Naive B cell (primary cell): ENCODE measurements at regions not wholly inside any gene's neighbourhood (a gene's known extent, or its start where the extent isn't known, plus 50 kb on each side); places are given as distances from the start of the nearest gene placed in this dataset.

Experiments used
- ATAC-seq, 2 donors: fragments of 150-1000 bp; cut with Tn5 transposase; 2 replicates each; pipeline ENCODE4 v1.10.0; 2021; ENCODE audit warnings: low read depth in 2 of 2, mild to moderate bottlenecking in 2 of 2, moderate library complexity in 2 of 2
- DNase-seq: peaks from one replicate; pipeline ENCODE4 v3.0.0; 2022
- H3K27ac Mint-ChIP-seq, 6 donors: one replicate each; pipeline ENCODE4 v1.8.0; 2020 to 2022; ENCODE audit warnings: mild to moderate bottlenecking in 6 of 6, mixed read lengths in 6 of 6, moderate library complexity in 5 of 6, inconsistent platforms in 2 of 6
- H3K27me3 Mint-ChIP-seq, 3 donors: one replicate each; pipeline ENCODE4 v1.8.0; 2021 to 2022; ENCODE audit warnings: mixed read lengths in 3 of 3, mild to moderate bottlenecking in 1 of 3
- H3K36me3 Mint-ChIP-seq, 2 donors: one replicate each; pipeline ENCODE4 v1.8.0; 2020 to 2022; ENCODE audit warnings: mixed read lengths in 2 of 2, inconsistent platforms in 1 of 2, mild to moderate bottlenecking in 1 of 2
- H3K4me1 Mint-ChIP-seq, 3 donors: one replicate each; pipeline ENCODE4 v1.8.0; 2020 to 2022; ENCODE audit warnings: mixed read lengths in 3 of 3, inconsistent platforms in 1 of 3, mild to moderate bottlenecking in 1 of 3, moderate library complexity in 1 of 3
- H3K4me3 Mint-ChIP-seq, 8 donors: one replicate each; pipeline ENCODE4 v1.8.0; 2020 to 2022; ENCODE audit warnings: mild to moderate bottlenecking in 8 of 8, mixed read lengths in 8 of 8, moderate library complexity in 8 of 8, inconsistent platforms in 2 of 8
- H3K9me3 Mint-ChIP-seq, 7 donors: one replicate each; pipeline ENCODE4 v1.8.0; 2020 to 2022; ENCODE audit warnings: mixed read lengths in 7 of 7, mild to moderate bottlenecking in 5 of 7, inconsistent platforms in 2 of 7, moderate library complexity in 1 of 7

DNA sequence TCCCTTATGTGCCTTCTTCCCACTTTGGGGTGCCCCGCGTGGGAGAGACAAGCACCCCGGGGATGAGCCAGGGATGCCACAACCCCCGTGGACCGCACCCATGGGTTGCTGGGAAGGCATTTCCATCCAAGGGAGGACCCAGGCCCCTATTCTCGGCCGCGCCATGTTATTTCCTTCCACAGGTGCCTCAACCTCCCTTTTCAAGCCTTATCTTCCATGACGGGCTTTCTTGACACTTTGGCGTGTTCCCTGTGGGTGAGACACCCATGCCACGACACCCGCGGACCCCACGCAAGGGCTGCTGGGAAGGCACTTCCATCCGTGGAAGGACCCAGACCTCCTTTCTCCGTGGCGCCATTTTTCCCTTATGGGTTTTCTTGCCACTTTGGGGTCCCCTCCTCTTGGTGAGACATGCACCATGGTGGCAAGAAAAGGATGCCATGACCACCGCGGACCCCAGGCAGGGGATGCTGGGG lies 269.2 kb downstream of the ALG10 start:
- Mint-ChIP-seq H3K36me3 (peaks cover 0 to 50% of the 10 kb centered on the region in 2 donors), H3K27me3 (no peaks in the 10 kb centered on the region), H3K9me3 (peaks cover 12 to 39% (median 25%) of the 10 kb centered on the region in 7 donors), H3K27ac (no peak overlapping the region), H3K4me1 (no peaks in the 10 kb centered on the region), H3K4me3 (no peak overlapping the region)
- DNase-seq, result no peak
- no peak for ATAC-seq

GRCh38 chr12:34292736-34293625 lies 270.7 kb downstream of the ALG10 start:
- no peak for DNase-seq
- H3K4me3 Mint-ChIP-seq, result no peak overlapping the region
- peaks cover 15 to 34% (median 22%) of the 10 kb centered on the region in 7 donors for H3K9me3 Mint-ChIP-seq
- H3K36me3 Mint-ChIP-seq, result peaks cover 0 to 38% of the 10 kb centered on the region in 2 donors
- no peaks in the 10 kb centered on the region for H3K27me3 Mint-ChIP-seq
- no peak overlapping the region for H3K27ac Mint-ChIP-seq
- no peaks in the 10 kb centered on the region for H3K4me1 Mint-ChIP-seq
- ATAC-seq, result no peak

DNA sequence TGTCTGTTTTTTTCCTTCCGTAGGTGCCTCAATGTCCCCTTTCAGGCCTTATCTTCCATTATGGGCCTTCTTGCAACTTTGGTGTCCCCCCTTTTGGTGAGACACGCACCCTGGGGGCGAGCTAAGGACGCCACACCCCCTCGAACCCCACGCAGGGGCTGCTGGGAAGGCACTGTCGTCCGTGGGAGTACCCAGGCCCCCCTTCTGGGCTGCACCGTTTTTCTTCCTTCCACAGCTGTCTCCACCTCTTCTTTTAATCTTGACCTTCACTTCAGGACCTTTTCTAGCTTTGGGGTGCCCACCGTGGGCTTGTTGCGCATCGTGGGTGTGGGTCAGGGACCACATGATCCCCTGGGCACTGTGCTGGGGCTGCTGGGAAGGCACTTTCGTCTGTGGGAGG lies 271.8 kb downstream of the ALG10 start:
- ATAC-seq, result no peak

DNA sequence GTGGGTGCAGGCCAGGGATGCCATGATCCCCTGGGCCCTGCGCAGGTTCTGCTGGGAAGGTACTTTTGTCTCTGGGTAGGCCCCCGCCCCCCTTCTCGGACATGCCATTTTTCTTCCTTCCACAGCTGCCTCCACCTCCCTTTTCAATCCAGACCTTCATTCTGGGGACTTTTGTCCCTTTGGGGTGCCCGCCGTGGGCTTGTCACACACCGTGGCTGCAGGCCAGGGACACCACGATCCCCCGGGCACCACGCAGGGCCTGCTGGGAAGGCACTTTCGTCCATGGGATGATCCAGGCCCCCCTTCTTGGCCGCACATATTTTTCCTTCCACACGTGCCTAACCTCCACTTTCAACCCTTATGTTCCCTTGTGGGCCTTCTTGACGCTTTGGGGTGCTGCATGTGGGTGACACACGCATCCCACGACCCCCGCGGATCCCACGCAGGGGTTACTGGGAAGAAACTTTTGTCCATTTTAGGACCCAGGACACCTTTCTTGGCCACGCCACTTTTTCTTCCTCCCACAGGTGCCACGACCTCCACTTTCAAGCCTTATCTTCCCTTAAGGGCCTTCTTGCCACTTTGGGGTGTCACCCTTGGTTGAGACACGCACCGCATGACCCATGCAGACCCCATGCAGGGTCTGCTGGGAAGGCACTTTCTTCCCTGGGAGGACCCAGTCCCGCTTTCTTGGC lies 272.5 kb downstream of the ALG10 start:
- H3K9me3 Mint-ChIP-seq, result peaks cover 24 to 49% (median 32%) of the 10 kb centered on the region in 7 donors
- ATAC-seq, result no peak
- no peak overlapping the region for H3K4me3 Mint-ChIP-seq
- DNase-seq, result no peak
- no peaks in the 10 kb centered on the region for H3K27me3 Mint-ChIP-seq
- peaks cover 0 to 37% of the 10 kb centered on the region in 2 donors for H3K36me3 Mint-ChIP-seq
- H3K4me1 Mint-ChIP-seq, result no peaks in the 10 kb centered on the region
- peak overlapping the region in 1 of 6 donors; percentile 73 for H3K27ac Mint-ChIP-seq

More for the DNA sequence above, 271.8 kb downstream of the ALG10 start:
- H3K9me3 Mint-ChIP-seq, result peaks cover 21 to 42% (median 26%) of the 10 kb centered on the region in 7 donors
- peaks cover 0 to 37% of the 10 kb centered on the region in 2 donors for H3K36me3 Mint-ChIP-seq
- DNase-seq, result no peak
- no peak overlapping the region for H3K4me3 Mint-ChIP-seq
- H3K27me3 Mint-ChIP-seq, result no peaks in the 10 kb centered on the region
- no peak overlapping the region for H3K27ac Mint-ChIP-seq
- no peaks in the 10 kb centered on the region for H3K4me1 Mint-ChIP-seq

GRCh38 chr12:34295366-34296142 lies 273.3 kb downstream of the ALG10 start:
- Mint-ChIP-seq H3K4me1 (no peaks in the 10 kb centered on the region), H3K27ac (no peak overlapping the region), H3K9me3 (peaks cover 30 to 48% (median 35%) of the 10 kb centered on the region in 7 donors), H3K27me3 (no peaks in the 10 kb centered on the region), H3K36me3 (peaks cover 0 to 43% of the 10 kb centered on the region in 2 donors), H3K4me3 (no peak overlapping the region)
- ATAC-seq (no peak), DNase-seq (no peak)

DNA sequence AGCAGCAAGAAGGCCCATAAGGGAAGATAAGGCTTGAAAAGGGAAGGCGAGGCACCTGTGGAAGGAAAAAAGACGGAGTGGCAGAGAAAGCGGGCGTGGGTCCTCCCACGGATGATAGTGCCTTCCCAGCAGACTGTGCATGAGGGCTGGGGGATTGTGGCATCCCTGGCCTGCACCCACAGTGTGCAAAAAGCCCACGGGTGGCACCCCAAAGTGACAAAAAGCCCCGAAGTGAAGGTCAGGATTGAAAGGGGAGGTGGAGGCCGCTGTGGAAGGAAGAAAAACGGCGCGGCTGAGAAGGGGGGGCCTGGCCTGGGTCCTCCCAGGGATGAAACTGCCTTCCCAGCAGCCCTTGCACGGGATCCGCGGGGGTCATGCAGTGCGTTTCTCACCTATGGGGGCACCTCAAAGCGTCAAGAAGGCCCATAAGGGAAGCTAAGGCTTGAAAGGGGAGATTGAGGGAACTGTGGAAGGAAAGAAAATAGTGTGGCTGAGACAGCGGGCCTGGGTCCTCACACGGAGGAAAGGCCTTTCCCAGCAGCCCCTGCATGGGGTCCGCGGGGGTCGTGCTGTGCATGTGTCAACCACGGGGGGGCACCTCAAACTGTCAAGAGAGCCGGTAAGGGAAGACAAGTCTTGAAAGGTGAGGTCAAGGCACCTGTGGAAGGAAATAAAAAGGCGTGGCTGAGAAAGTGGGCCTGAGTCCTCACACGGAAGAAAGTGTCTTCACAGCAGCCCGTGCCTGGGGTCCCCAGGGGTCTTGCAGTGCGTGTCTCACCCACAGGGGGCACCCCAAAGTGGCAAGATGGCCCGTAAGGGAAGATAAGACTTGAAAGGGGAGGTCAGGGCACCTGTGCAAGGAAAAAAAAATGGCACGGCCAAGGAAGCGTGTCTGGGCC lies 274.1 kb downstream of the ALG10 start:
- H3K4me1 Mint-ChIP-seq, result no peaks in the 10 kb centered on the region
- no peak overlapping the region for H3K4me3 Mint-ChIP-seq
- ATAC-seq (no peak), DNase-seq (no peak)
- H3K27ac Mint-ChIP-seq, result no peak overlapping the region
- H3K36me3 Mint-ChIP-seq, result peaks cover 0 to 52% of the 10 kb centered on the region in 2 donors
- H3K9me3 Mint-ChIP-seq, result peaks cover 30 to 55% (median 43%) of the 10 kb centered on the region in 7 donors
- no peaks in the 10 kb centered on the region for H3K27me3 Mint-ChIP-seq

DNA sequence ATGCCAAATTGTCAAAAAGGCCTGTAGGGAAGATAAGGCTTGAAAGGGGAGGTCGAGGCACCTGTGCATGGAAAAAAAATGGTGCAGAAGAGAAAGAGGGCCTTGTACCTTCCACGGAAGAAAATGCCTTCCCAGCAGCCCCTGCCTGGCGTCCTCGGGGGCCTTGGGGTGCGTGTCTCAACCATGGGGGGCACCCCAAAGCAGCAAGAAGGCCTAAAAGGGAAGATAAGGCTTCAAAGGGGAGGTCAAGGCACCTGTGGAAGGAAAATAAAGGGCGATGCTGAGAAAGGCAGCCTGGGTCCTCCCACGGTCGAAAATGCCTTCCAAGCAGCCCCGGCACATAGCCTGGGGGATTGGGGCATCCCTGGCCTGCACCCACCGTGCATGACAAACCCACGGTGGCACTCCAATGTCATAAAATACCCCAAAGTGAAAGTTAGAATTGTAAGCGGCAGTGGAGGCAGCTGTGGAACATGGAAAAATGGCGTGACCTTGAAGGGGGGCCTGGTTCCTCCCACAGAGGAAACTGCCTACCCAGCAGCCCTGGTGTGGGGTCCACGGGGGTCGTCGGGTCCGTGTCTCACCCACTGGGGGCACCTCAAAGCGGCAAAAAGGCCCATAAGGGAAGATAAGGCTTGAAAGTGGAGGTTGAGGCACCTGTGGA lies 275.0 kb downstream of the ALG10 start:
- no peak overlapping the region for H3K4me3 Mint-ChIP-seq
- H3K4me1 Mint-ChIP-seq, result no peaks in the 10 kb centered on the region
- no peak overlapping the region for H3K27ac Mint-ChIP-seq
- peaks cover 0 to 57% of the 10 kb centered on the region in 2 donors for H3K36me3 Mint-ChIP-seq
- H3K9me3 Mint-ChIP-seq, result peaks cover 33 to 60% (median 46%) of the 10 kb centered on the region in 7 donors
- no peak for DNase-seq
- ATAC-seq, result no peak
- no peaks in the 10 kb centered on the region for H3K27me3 Mint-ChIP-seq

GRCh38 chr12:34297790-34298164 lies 275.5 kb downstream of the ALG10 start:
- Mint-ChIP-seq H3K27ac (no peak overlapping the region), H3K9me3 (peaks cover 37 to 60% (median 51%) of the 10 kb centered on the region in 7 donors), H3K4me3 (no peak overlapping the region), H3K4me1 (no peaks in the 10 kb centered on the region), H3K27me3 (no peaks in the 10 kb centered on the region), H3K36me3 (peaks cover 0 to 57% of the 10 kb centered on the region in 2 donors)
- no peak for ATAC-seq
- DNase-seq, result no peak

DNA sequence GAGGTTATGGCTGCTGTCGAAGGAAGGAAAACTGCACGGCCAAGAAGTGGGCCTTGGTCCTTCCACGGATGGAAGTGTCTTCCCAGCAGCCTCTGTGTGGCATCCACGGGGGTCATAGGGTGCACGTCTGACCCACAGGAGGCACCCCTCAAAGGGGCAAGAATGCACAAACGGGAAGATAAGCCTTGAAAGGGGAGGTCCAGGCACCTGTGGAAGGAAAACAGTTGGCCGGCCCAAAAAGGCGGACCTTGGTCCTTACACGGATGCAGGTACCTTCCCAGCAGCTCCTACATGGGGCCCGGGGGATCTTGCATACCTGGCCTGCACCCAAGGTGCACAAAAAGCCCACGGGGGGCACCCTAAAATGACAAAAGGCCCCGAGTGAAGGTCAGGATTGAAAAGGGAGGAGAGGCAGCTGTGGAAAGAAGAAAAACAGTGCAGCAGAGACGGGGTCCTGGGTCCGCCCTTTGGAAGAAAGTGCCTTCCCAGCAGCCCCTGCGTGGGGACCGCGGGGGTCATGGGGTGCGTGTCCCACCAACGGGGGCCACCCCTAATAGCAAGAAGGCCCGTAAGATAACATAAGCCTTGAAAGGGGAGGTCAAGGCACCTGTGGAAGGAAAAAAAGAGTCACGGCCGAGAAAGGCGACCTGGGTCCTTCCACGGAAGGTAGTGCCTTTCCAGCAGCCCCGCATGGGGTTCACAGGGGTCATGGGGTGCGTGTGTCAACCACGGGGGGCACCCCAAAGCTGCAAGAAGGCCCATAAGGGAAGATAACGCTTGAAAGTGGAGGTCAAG lies 276.1 kb downstream of the ALG10 start:
- no peak overlapping the region for H3K27ac Mint-ChIP-seq
- ATAC-seq (no peak), DNase-seq (no peak)
- H3K27me3 Mint-ChIP-seq, result no peaks in the 10 kb centered on the region
- H3K9me3 Mint-ChIP-seq, result peaks cover 41 to 61% (median 53%) of the 10 kb centered on the region in 7 donors
- H3K4me1 Mint-ChIP-seq, result no peaks in the 10 kb centered on the region
- H3K36me3 Mint-ChIP-seq, result peaks cover 0 to 57% of the 10 kb centered on the region in 2 donors
- no peak overlapping the region for H3K4me3 Mint-ChIP-seq

DNA sequence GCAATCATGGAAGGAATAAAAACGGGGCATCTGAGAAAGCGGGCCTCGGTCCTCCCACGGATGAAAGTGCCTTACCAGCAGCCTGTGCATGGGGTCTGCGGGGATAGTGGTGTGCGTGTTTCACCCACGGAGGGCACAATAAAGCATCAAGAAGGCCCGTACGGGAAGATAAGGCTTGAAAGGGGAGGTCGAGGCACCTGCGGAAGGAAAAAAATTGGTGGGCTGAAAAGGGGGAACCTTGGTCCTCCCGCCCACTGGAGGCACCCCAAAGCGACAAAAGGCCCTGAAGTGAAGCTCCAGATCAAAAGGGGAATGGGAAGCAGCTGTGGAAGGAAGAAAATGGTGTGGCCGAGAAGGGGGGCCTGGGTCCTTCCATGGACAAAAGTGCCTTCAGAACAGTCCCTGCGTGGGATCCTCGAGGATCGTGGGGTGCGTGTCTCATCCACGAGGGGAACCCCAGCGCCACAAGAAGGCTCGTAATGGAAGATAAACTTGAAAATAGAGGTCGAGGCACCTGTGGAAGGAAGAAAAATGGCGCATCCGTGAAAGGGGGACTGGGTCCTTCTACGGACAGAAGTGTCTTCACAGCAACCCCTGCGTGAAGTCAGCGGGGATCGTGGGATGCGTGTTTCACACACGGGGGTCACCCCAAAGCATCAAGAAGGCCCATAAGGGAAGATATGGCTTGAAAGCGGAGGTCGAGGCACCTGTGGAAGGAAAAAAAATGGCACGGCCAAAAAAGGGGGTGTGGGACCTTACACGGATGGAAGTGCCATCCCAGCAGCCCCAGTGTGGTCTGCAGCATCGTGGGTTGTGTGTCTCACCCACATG lies 276.9 kb downstream of the ALG10 start:
- DNase-seq (no peak), ATAC-seq (no peak)
- Mint-ChIP-seq H3K9me3 (peaks cover 42 to 67% (median 52%) of the 10 kb centered on the region in 7 donors), H3K27me3 (no peaks in the 10 kb centered on the region), H3K4me3 (no peak overlapping the region), H3K36me3 (peaks cover 0 to 58% of the 10 kb centered on the region in 2 donors), H3K27ac (peak overlapping the region in 1 of 6 donors; percentile 86), H3K4me1 (no peaks in the 10 kb centered on the region)

DNA sequence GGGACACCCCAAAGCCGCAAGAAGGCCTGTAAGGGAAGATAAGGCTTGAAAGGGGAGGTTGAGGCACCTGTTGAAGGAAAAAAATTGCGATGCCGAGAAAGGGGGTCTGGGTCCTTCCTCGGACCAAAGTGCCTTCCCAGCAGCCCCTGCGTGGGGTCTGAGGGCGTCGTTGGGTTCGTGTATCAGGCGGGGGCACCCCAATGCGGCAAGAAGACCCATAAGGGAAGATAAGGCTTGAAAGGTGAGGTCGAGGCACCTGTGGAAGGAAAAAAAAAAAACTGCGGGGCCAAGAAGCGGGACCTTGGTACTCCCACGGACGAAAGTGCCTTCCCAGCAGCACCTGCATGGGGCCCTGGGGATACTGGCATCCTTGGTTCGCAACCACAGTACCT lies 277.5 kb downstream of the ALG10 start:
- no peak for DNase-seq
- no peak overlapping the region for H3K27ac Mint-ChIP-seq
- peaks cover 44 to 68% (median 58%) of the 10 kb centered on the region in 7 donors for H3K9me3 Mint-ChIP-seq
- ATAC-seq, result no peak
- H3K36me3 Mint-ChIP-seq, result peaks cover 0 to 64% of the 10 kb centered on the region in 2 donors
- no peaks in the 10 kb centered on the region for H3K27me3 Mint-ChIP-seq
- no peak overlapping the region for H3K4me3 Mint-ChIP-seq
- H3K4me1 Mint-ChIP-seq, result no peaks in the 10 kb centered on the region
